HEK293T (cell line): ENCODE measurements at regions not wholly inside any gene's neighbourhood (a gene's known extent, or its start where the extent isn't known, plus 50 kb on each side); places are given as distances from the start of the nearest gene placed in this dataset.

Source experiments
- ARNT ChIP-seq: fragments of 450-650 bp; IDR thresholded peaks from 2 replicates; pipeline ENCODE4 v1.6.1; 2017; ENCODE audit warnings: mild to moderate bottlenecking
- BHLHE40 ChIP-seq: fragments of 450-650 bp; IDR thresholded peaks from 2 replicates; pipeline ENCODE4 v1.6.1; 2016; ENCODE audit warnings: mild to moderate bottlenecking, moderate library complexity, borderline replicate concordance
- CTBP1 ChIP-seq: fragments of 450-650 bp; IDR thresholded peaks from 2 replicates; pipeline ENCODE4 v1.6.1; 2016; ENCODE audit warnings: borderline replicate concordance
- FOXA1 ChIP-seq: fragments of 450-650 bp; IDR thresholded peaks from 2 replicates; pipeline ENCODE4 v1.6.1; 2016; ENCODE audit warnings: mild to moderate bottlenecking
- FOXM1 ChIP-seq: fragments of 450-650 bp; IDR thresholded peaks from 2 replicates; pipeline ENCODE4 v1.6.1; 2017; ENCODE audit warnings: mild to moderate bottlenecking, borderline replicate concordance
- NFRKB ChIP-seq: fragments of 450-650 bp; IDR thresholded peaks from 2 replicates; pipeline ENCODE4 v1.6.1; 2016; ENCODE audit warnings: mild to moderate bottlenecking, moderate library complexity

- TF ChIP-seq BHLHE40 (no peak), FOXA1 (no peak), CTBP1 (no peak), FOXM1 (no peak), NFRKB (no peak), ARNT (no peak)
Measured at GRCh38 chr2:147546109-147546508, 298.7 kb upstream of the ACVR2A start.
